Astrocyte (in vitro differentiated cells and primary cell): ENCODE measurements at regions not wholly inside any gene's neighbourhood (a gene's known extent, or its start where the extent isn't known, plus 50 kb on each side); places are given as distances from the start of the nearest gene placed in this dataset.

Source experiments
- CTCF ChIP-seq: IDR thresholded peaks from 2 replicates; pipeline ENCODE4 v1.5.1; 2011; ENCODE audit warnings: low read depth, mild to moderate bottlenecking, inconsistent platforms, low read length, moderate library complexity; ENCODE audit not compliant: insufficient read depth
- EZH2 ChIP-seq: IDR thresholded peaks from 2 replicates; pipeline ENCODE4 v1.6.1; 2012; ENCODE audit warnings: mild to moderate bottlenecking, low read length, inconsistent platforms; ENCODE audit not compliant: insufficient read depth

- TF ChIP-seq EZH2 (no peak), CTCF (no peak)
Observed at GRCh38 chr5:158205992-158206391, 347.0 kb upstream of the CLINT1 start.
